Ovary (tissue), 7 donors: ENCODE measurements at regions not wholly inside any gene's neighbourhood (a gene's known extent, or its start where the extent isn't known, plus 50 kb on each side); places are given as distances from the start of the nearest gene placed in this dataset.
"Not testable (repeated sequence)": the region's sequence is repeated elsewhere in the genome, so short reads cannot be mapped to it uniquely, and the experiment has no call there.

Experiments
- DNase-seq, 5 donors: peaks; one replicate each; pipeline ENCODE4 v3.0.0-alpha.2; 2019 to 2020
- H3K27ac ChIP-seq, 2 donors: fragments of 200-600 bp; one replicate each; pipeline versions ENCODE4 v1.5.1 to v1.8.0; 2019 to 2022
- H3K27me3 ChIP-seq: fragments of 200-600 bp; one replicate; pipeline ENCODE4 v1.8.0; 2022
- H3K36me3 ChIP-seq: fragments of 200-600 bp; sonication (generic); one replicate; pipeline ENCODE4 v1.5.1; 2019
- H3K4me1 ChIP-seq: one replicate; pipeline ENCODE4 v1.8.1; 2013; ENCODE audit warnings: mild to moderate bottlenecking, moderate library complexity; ENCODE audit not compliant: insufficient read depth
- H3K4me3 ChIP-seq: fragments of 200-600 bp; sonication (generic); one replicate; pipeline ENCODE4 v1.5.1; 2017
- H3K9me3 ChIP-seq, 2 donors: fragments of 200-600 bp in 1 of 2; sonication (generic) in 1 of 2; one replicate each; pipeline versions ENCODE4 v1.5.1 to v1.8.1; 2013 to 2019; ENCODE audit warnings: mild to moderate bottlenecking in 1 of 2, moderate library complexity in 1 of 2
- CTCF ChIP-seq, 3 donors: fragments of 450-650 bp in 2 of 3; fragments of 200-600 bp in 1 of 3; IDR thresholded peaks; one replicate each; pipeline versions ENCODE4 v1.5.1 to v1.8.0; 2016 to 2022; ENCODE audit warnings: antibody characterized with exemption in 3 of 3, mild to moderate bottlenecking in 1 of 3
- EP300 ChIP-seq: sonication (generic); formaldehyde crosslinking; IDR thresholded peaks from one replicate; pipeline ENCODE4 v1.6.1; 2017; ENCODE audit warnings: antibody characterized with exemption
- POLR2A ChIP-seq: fragments of 450-650 bp; IDR thresholded peaks from one replicate; pipeline ENCODE4 v1.6.1; 2017; ENCODE audit warnings: antibody characterized with exemption, mild to moderate bottlenecking, moderate library complexity
- WGBS, 3 donors: extraction: QIAGEN DNeasy Blood & Tissue Kit in 1 of 3; methylation state at CpG; one replicate each; pipeline versions ENCODE4 v1.1.5 to v1.1.7; 2013 to 2017; 5-methylcytosine and 5-hydroxymethylcytosine counted together
- intact Hi-C, 4 donors: fragments of 100-400 bp; cut with DNase I; formaldehyde crosslinking; loops; one replicate each; pipeline versions ENCODE4 v1.11.0 to v1.15.1; 2022 to 2023
- donor health status: DM: no; HTN: no; CAD: no; lungs with moderate emphysema.
- donor health status: DM: no; HTN: no; CAD: no.
- donor health status: Bipolar disorder and iron deficiency.
- donor health status: DM: no; HTN: no; CAD: no.
- donor health status: DM: yes; HTN: yes; CAD: no.

GRCh38 chr15:54803134-54803808 is 393.5 kb downstream of the RSL24D1 start:
- WGBS, 3 donors = 78 to 89% (median 84%) methylated on average over 4 of the region's 4 CpGs
- Histone ChIP-seq H3K4me3 (no peak overlapping the region), H3K9me3 (no peaks in the 10 kb centered on the region), H3K27ac (no peak overlapping the region), H3K36me3 (no peaks in the 10 kb centered on the region), H3K27me3 (no peaks in the 10 kb centered on the region), H3K4me1 (no peaks in the 10 kb centered on the region)
- DNase-seq = no peak
- TF ChIP-seq CTCF (IDR thresholded peaks at IDR 0.05) (no peak), POLR2A (no peak), EP300 (no peak)
- intact Hi-C loops = no loop called here

- TF ChIP-seq EP300 (no peak), POLR2A (no peak), CTCF (IDR thresholded peaks at IDR 0.05) (no peak)
- no peak overlapping the region for H3K4me3 ChIP-seq
- H3K36me3 ChIP-seq = no peaks in the 10 kb centered on the region
- no peak for DNase-seq
- no peak overlapping the region for H3K27ac ChIP-seq
- H3K4me1 ChIP-seq = no peaks in the 10 kb centered on the region
- no peaks in the 10 kb centered on the region for H3K9me3 ChIP-seq
- intact Hi-C loops = no loop called here
- WGBS, 3 donors = 81 to 88% (median 83%) methylated on average over 1 of the region's 1 CpG
- no peaks in the 10 kb centered on the region for H3K27me3 ChIP-seq
Measured at GRCh38 chr15:54792526-54792925, 404.2 kb downstream of the RSL24D1 start.

- WGBS, 3 donors = 58 to 73% (median 62%) methylated on average over 1 of the region's 1 CpG
Measured at GRCh38 chr15:54790693-54791092, 406.0 kb downstream of the RSL24D1 start.

GRCh38 chr15:54789376-54789775 is 407.4 kb downstream of the RSL24D1 start:
- no peaks in the 10 kb centered on the region for H3K36me3 ChIP-seq
- no peak overlapping the region for H3K27ac ChIP-seq
- intact Hi-C loops = no loop called here
- no peaks in the 10 kb centered on the region for H3K27me3 ChIP-seq
- no peaks in the 10 kb centered on the region for H3K9me3 ChIP-seq
- H3K4me1 ChIP-seq = no peaks in the 10 kb centered on the region
- no peak for DNase-seq
- H3K4me3 ChIP-seq = no peak overlapping the region
- 73 to 77% (median 77%) methylated on average over 2 of the region's 2 CpGs for WGBS, 3 donors
- TF ChIP-seq EP300 (no peak), CTCF (IDR thresholded peaks at IDR 0.05) (no peak), POLR2A (no peak)

More at GRCh38 chr15:54790693-54791092, 406.0 kb downstream of the RSL24D1 start:
- intact Hi-C loops = no loop called here
- DNase-seq = no peak
- TF ChIP-seq POLR2A (no peak), EP300 (no peak), CTCF (IDR thresholded peaks at IDR 0.05) (no peak)
- no peaks in the 10 kb centered on the region for H3K9me3 ChIP-seq
- H3K4me1 ChIP-seq = no peaks in the 10 kb centered on the region
- no peak overlapping the region for H3K4me3 ChIP-seq
- no peaks in the 10 kb centered on the region for H3K27me3 ChIP-seq
- H3K27ac ChIP-seq = no peak overlapping the region
- H3K36me3 ChIP-seq = no peaks in the 10 kb centered on the region

- H3K36me3 ChIP-seq, H3K27ac ChIP-seq, intact Hi-C loops, H3K27me3 ChIP-seq, H3K9me3 ChIP-seq, H3K4me3 ChIP-seq, DNase-seq, H3K4me1 ChIP-seq: not testable (repeated sequence)
- WGBS, 3 donors = 93 to 95% (median 93%) methylated on average over 26 of the region's 26 CpGs
Measured at GRCh38 chr15:54781220-54781619, 415.5 kb downstream of the RSL24D1 start.
